ENCODE measurements at regions not wholly inside any gene's neighbourhood (a gene's known extent, or its start where the extent isn't known, plus 50 kb on each side); places are given as distances from the start of the nearest gene placed in this dataset.

DNA sequence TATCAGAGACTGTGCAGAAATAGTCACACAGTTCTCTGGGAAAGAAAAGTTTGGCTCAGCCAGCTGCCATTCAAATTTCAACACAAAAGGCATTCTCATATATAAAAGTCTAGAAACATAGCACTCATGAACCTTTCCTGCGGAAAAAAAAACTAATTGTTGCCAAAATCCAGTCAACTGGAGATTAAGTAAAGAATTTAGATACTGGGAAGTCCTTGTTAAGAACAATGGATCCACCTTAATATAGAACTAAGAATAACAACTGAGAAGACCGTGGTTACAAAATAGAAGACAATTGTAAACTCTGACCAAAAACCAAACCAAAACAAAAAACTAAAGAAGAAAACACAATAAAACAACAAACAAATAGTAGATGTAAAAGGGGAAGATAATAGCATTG is 238.8 kb upstream of the PCSK5 start:
- TF ChIP-seq, protein P1, sequence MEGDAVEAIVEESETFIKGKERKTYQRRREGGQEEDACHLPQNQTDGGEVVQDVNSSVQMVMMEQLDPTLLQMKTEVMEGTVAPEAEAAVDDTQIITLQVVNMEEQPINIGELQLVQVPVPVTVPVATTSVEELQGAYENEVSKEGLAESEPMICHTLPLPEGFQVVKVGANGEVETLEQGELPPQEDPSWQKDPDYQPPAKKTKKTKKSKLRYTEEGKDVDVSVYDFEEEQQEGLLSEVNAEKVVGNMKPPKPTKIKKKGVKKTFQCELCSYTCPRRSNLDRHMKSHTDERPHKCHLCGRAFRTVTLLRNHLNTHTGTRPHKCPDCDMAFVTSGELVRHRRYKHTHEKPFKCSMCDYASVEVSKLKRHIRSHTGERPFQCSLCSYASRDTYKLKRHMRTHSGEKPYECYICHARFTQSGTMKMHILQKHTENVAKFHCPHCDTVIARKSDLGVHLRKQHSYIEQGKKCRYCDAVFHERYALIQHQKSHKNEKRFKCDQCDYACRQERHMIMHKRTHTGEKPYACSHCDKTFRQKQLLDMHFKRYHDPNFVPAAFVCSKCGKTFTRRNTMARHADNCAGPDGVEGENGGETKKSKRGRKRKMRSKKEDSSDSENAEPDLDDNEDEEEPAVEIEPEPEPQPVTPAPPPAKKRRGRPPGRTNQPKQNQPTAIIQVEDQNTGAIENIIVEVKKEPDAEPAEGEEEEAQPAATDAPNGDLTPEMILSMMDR (tag by site-specific recombination; IDR thresholded peaks at IDR 0.05): no peak
- TF ChIP-seq MYNN (tag by site-specific recombination; IDR thresholded peaks at IDR 0.05; ENCODE audit: borderline replicate concordance) (no peak), IKZF3 (tag by site-specific recombination; IDR thresholded peaks at IDR 0.05) (no peak), ZNF629 (tag by site-specific recombination; IDR thresholded peaks at IDR 0.05) (no peak), ZNF530 (tag by site-specific recombination; IDR thresholded peaks at IDR 0.05; ENCODE audit: low read depth) (no peak), ZNF133 (tag by site-specific recombination; IDR thresholded peaks at IDR 0.05) (no peak), ZBTB8A (tag by site-specific recombination; IDR thresholded peaks at IDR 0.05) (no peak), ZNF571 (tag by site-specific recombination; IDR thresholded peaks at IDR 0.05) (no peak)
- TF ChIP-seq, protein P2, sequence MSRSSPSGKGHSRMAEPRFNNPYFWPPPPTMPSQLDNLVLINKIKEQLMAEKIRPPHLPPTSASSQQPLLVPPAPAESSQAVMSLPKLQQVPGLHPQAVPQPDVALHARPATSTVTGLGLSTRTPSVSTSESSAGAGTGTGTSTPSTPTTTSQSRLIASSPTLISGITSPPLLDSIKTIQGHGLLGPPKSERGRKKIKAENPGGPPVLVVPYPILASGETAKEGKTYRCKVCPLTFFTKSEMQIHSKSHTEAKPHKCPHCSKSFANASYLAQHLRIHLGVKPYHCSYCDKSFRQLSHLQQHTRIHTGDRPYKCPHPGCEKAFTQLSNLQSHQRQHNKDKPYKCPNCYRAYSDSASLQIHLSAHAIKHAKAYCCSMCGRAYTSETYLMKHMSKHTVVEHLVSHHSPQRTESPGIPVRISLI (tag by site-specific recombination; IDR thresholded peaks at IDR 0.05): no peak

Data from HEK293 (cell line).